ENCODE measurements at regions not wholly inside any gene's neighbourhood (a gene's known extent, or its start where the extent isn't known, plus 50 kb on each side); places are given as distances from the start of the nearest gene placed in this dataset.
A peak's percentile ranks its signal among the peaks of the same experiment; 100 is the strongest.

- Mint-ChIP-seq H3K27me3 (peaks cover 5 to 24% (median 22%) of the 10 kb centered on the region in 3 donors), H3K9me3 (peaks cover 0 to 2% (median 0%) of the 10 kb centered on the region in 7 donors), H3K27ac (no peak overlapping the region), H3K4me1 (no peaks in the 10 kb centered on the region), H3K36me3 (peaks cover 0 to 5% of the 10 kb centered on the region in 2 donors), H3K4me3 (no peak overlapping the region)
- DNase-seq (no peak), ATAC-seq (ENCODE audit: low read depth in 2 of 2) (no peak)
These were observed 156.9 kb upstream of the RHOBTB1 start for GRCh38 chr10:61100887-61101286.

GRCh38 chr10:61099756-61100155 is 155.8 kb upstream of the RHOBTB1 start:
- H3K4me3 Mint-ChIP-seq = no peak overlapping the region
- DNase-seq (no peak), ATAC-seq (ENCODE audit: low read depth in 2 of 2) (no peak)
- H3K4me1 Mint-ChIP-seq = no peaks in the 10 kb centered on the region
- H3K36me3 Mint-ChIP-seq = peaks cover 0 to 3% of the 10 kb centered on the region in 2 donors
- H3K27me3 Mint-ChIP-seq = peaks cover 9 to 24% (median 22%) of the 10 kb centered on the region in 3 donors
- H3K27ac Mint-ChIP-seq = no peak overlapping the region
- peaks cover 0 to 2% (median 0%) of the 10 kb centered on the region in 7 donors for H3K9me3 Mint-ChIP-seq

- DNase-seq (no peak), ATAC-seq (ENCODE audit: low read depth in 2 of 2) (no peak)
- no peaks in the 10 kb centered on the region for H3K4me1 Mint-ChIP-seq
- H3K27me3 Mint-ChIP-seq = peaks cover 9 to 24% (median 22%) of the 10 kb centered on the region in 3 donors
- no peak overlapping the region for H3K4me3 Mint-ChIP-seq
- H3K27ac Mint-ChIP-seq = no peak overlapping the region
- peaks cover 0 to 3% of the 10 kb centered on the region in 2 donors for H3K36me3 Mint-ChIP-seq
- peaks cover 0 to 2% (median 0%) of the 10 kb centered on the region in 7 donors for H3K9me3 Mint-ChIP-seq
These were observed 155.0 kb upstream of the RHOBTB1 start for GRCh38 chr10:61098966-61099365.

GRCh38 chr10:61097026-61097425 is 153.0 kb upstream of the RHOBTB1 start:
- H3K4me1 Mint-ChIP-seq = no peaks in the 10 kb centered on the region

GRCh38 chr10:61096056-61096455 is 152.1 kb upstream of the RHOBTB1 start:
- DNase-seq = no peak
- Mint-ChIP-seq H3K27ac (no peak overlapping the region), H3K27me3 (peaks cover 9 to 23% (median 22%) of the 10 kb centered on the region in 3 donors), H3K4me3 (no peak overlapping the region), H3K4me1 (no peaks in the 10 kb centered on the region), H3K36me3 (no peaks in the 10 kb centered on the region), H3K9me3 (peaks cover 0 to 2% (median 0%) of the 10 kb centered on the region in 7 donors)
- no peak for ATAC-seq (ENCODE audit: low read depth in 2 of 2)

More at GRCh38 chr10:61097026-61097425, 153.0 kb upstream of the RHOBTB1 start:
- ATAC-seq (ENCODE audit: low read depth in 2 of 2) (no peak), DNase-seq (no peak)
- Mint-ChIP-seq H3K27me3 (peaks cover 9 to 22% (median 20%) of the 10 kb centered on the region in 3 donors), H3K36me3 (peaks cover 0 to 3% of the 10 kb centered on the region in 2 donors), H3K9me3 (peaks cover 0 to 2% (median 0%) of the 10 kb centered on the region in 7 donors), H3K27ac (no peak overlapping the region), H3K4me3 (no peak overlapping the region)

DNA sequence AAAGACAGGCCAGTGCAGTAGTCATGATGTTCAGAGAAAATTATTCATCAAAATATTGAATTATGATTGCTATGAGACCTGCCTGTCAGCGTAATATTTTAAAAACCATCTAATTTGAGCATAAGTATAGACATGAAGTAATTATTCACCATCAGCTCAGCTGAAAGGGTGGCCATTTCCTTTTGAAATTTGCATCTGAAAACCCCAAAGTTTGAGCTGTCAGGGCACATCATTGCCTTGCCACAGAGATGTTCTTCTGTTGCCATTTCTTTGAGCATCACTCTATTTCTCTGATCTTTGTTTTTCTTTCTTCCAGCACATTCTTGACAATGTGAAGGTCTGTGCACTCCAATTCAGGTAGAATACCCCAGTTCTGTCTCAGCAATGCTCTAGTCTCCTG is 147.5 kb upstream of the RHOBTB1 start:
- no peaks in the 10 kb centered on the region for H3K36me3 Mint-ChIP-seq
- no peak overlapping the region for H3K27ac Mint-ChIP-seq
- no peaks in the 10 kb centered on the region for H3K4me1 Mint-ChIP-seq
- DNase-seq (no peak), ATAC-seq (ENCODE audit: low read depth in 2 of 2) (peak in 1 of 2 donors; percentile 23)
- H3K27me3 Mint-ChIP-seq = peaks cover 3 to 16% (median 9%) of the 10 kb centered on the region in 3 donors
- peaks cover 0 to 2% (median 0%) of the 10 kb centered on the region in 7 donors for H3K9me3 Mint-ChIP-seq
- H3K4me3 Mint-ChIP-seq = no peak overlapping the region

- Mint-ChIP-seq H3K4me1 (no peaks in the 10 kb centered on the region), H3K27ac (no peak overlapping the region), H3K27me3 (peaks cover 6 to 19% (median 11%) of the 10 kb centered on the region in 3 donors), H3K9me3 (peaks cover 0 to 18% (median 4%) of the 10 kb centered on the region in 7 donors), H3K36me3 (no peaks in the 10 kb centered on the region), H3K4me3 (no peak overlapping the region)
- no peak for ATAC-seq (ENCODE audit: low read depth in 2 of 2)
- no peak for DNase-seq
These were observed 145.3 kb upstream of the RHOBTB1 start for GRCh38 chr10:61089251-61089650.

- Mint-ChIP-seq H3K36me3 (no peaks in the 10 kb centered on the region), H3K27me3 (peaks cover 5 to 19% (median 6%) of the 10 kb centered on the region in 3 donors), H3K27ac (no peak overlapping the region), H3K4me1 (no peaks in the 10 kb centered on the region), H3K9me3 (peaks cover 0 to 20% (median 4%) of the 10 kb centered on the region in 7 donors), H3K4me3 (no peak overlapping the region)
- DNase-seq (no peak), ATAC-seq (ENCODE audit: low read depth in 2 of 2) (no peak)
These were observed 140.5 kb upstream of the RHOBTB1 start for GRCh38 chr10:61084493-61084892.

GRCh38 chr10:61081301-61081700 is 137.3 kb upstream of the RHOBTB1 start:
- ATAC-seq (ENCODE audit: low read depth in 2 of 2) (no peak), DNase-seq (no peak)
- Mint-ChIP-seq H3K36me3 (no peaks in the 10 kb centered on the region), H3K4me3 (no peak overlapping the region), H3K4me1 (no peaks in the 10 kb centered on the region), H3K9me3 (peaks cover 0 to 17% (median 4%) of the 10 kb centered on the region in 7 donors), H3K27me3 (peaks cover 0 to 16% (median 3%) of the 10 kb centered on the region in 3 donors), H3K27ac (peak overlapping the region in 1 of 6 donors; percentile 12)

- H3K4me3 Mint-ChIP-seq = no peak overlapping the region
- H3K9me3 Mint-ChIP-seq = no peaks in the 10 kb centered on the region
- H3K4me1 Mint-ChIP-seq = no peaks in the 10 kb centered on the region
- no peaks in the 10 kb centered on the region for H3K36me3 Mint-ChIP-seq
- DNase-seq (no peak), ATAC-seq (ENCODE audit: low read depth in 2 of 2) (no peak)
- peaks cover 0 to 5% (median 0%) of the 10 kb centered on the region in 3 donors for H3K27me3 Mint-ChIP-seq
- no peak overlapping the region for H3K27ac Mint-ChIP-seq
These were observed 134.7 kb upstream of the RHOBTB1 start for GRCh38 chr10:61078542-61079275.

GRCh38 chr10:61076572-61077114 is 132.7 kb upstream of the RHOBTB1 start:
- no peak for DNase-seq
- peaks cover 0 to 6% (median 0%) of the 10 kb centered on the region in 3 donors for H3K27me3 Mint-ChIP-seq
- H3K4me1 Mint-ChIP-seq = no peaks in the 10 kb centered on the region
- H3K4me3 Mint-ChIP-seq = no peak overlapping the region
- ATAC-seq (ENCODE audit: low read depth in 2 of 2) = no peak
- no peak overlapping the region for H3K27ac Mint-ChIP-seq
- no peaks in the 10 kb centered on the region for H3K36me3 Mint-ChIP-seq
- no peaks in the 10 kb centered on the region for H3K9me3 Mint-ChIP-seq

DNA sequence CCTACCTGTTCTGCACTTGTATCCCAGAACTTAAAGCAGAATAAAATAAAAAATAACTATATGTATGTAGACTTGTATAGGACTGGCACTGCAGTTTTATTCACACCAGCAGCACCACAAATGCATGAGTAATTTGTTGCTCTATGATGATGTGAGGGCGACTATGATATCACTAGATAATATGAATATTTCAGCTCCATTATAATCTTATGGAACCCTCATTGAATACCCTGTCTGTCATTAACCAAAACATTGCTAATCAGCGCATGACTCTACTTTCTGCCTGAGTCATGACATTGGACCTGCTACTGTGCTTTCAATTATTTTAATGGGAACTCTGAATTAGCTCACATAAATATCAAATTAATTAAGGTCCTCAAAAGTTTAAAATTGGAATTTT is 129.4 kb upstream of the RHOBTB1 start:
- H3K27ac Mint-ChIP-seq = no peak overlapping the region
- peaks cover 0 to 3% (median 0%) of the 10 kb centered on the region in 3 donors for H3K4me1 Mint-ChIP-seq
- no peaks in the 10 kb centered on the region for H3K36me3 Mint-ChIP-seq
- peaks cover 0 to 6% (median 0%) of the 10 kb centered on the region in 3 donors for H3K27me3 Mint-ChIP-seq
- no peaks in the 10 kb centered on the region for H3K9me3 Mint-ChIP-seq
- ATAC-seq (ENCODE audit: low read depth in 2 of 2) (no peak), DNase-seq (no peak)
- H3K4me3 Mint-ChIP-seq = no peak overlapping the region

DNA sequence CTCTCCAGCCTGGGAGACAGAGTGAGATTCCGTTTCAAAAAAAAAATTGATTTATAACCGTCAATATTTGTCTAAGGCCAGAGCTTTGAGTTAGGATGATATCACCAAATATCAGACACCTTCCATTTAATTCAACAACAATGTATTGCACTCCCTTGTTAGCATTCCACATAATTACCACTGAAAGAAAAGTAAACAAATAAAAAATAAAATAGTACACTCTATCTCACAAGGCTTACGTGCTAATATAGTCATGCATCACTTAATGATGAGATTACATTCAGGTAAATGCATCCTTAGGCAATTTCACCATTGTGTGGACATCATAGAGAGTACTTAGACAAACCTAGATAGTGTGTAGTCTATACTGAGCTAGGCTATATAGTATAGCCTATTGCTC is 127.6 kb upstream of the RHOBTB1 start:
- H3K9me3 Mint-ChIP-seq = no peaks in the 10 kb centered on the region
- no peak for ATAC-seq (ENCODE audit: low read depth in 2 of 2)
- DNase-seq = no peak
- no peak overlapping the region for H3K27ac Mint-ChIP-seq
- H3K27me3 Mint-ChIP-seq = peaks cover 4 to 14% (median 6%) of the 10 kb centered on the region in 3 donors
- H3K36me3 Mint-ChIP-seq = no peaks in the 10 kb centered on the region
- H3K4me1 Mint-ChIP-seq = peaks cover 0 to 3% (median 0%) of the 10 kb centered on the region in 3 donors
- no peak overlapping the region for H3K4me3 Mint-ChIP-seq

- peaks cover 0 to 3% (median 0%) of the 10 kb centered on the region in 3 donors for H3K4me1 Mint-ChIP-seq
- DNase-seq (no peak), ATAC-seq (ENCODE audit: low read depth in 2 of 2) (no peak)
- no peak overlapping the region for H3K27ac Mint-ChIP-seq
- H3K36me3 Mint-ChIP-seq = no peaks in the 10 kb centered on the region
- H3K4me3 Mint-ChIP-seq = no peak overlapping the region
- no peaks in the 10 kb centered on the region for H3K9me3 Mint-ChIP-seq
- peaks cover 4 to 8% (median 6%) of the 10 kb centered on the region in 3 donors for H3K27me3 Mint-ChIP-seq
These were observed 124.5 kb upstream of the RHOBTB1 start for GRCh38 chr10:61068471-61068870.
